ENCODE measurements at regions not wholly inside any gene's neighbourhood (a gene's known extent, or its start where the extent isn't known, plus 50 kb on each side); places are given as distances from the start of the nearest gene placed in this dataset.

DNA sequence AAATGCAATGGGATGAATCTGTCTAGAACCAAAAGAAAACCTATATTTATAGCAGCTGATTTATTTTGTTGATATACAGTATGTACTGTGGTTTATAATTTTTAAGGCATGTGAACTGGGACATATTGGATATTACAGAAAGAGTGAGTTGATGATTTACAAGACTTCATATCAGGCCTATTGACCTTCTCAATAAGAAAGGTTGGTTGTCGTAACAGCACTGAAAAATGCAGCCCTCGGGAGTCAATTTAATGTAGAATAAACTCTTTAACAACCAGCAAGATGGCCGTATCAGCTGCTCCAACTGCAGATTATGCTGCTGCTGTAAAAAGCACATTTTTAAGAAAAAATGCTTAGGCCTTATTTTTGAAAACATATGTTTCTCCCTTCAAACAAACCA, 407.3 kb downstream of the GXYLT1 start:
- no peak for DNase-seq

DNA sequence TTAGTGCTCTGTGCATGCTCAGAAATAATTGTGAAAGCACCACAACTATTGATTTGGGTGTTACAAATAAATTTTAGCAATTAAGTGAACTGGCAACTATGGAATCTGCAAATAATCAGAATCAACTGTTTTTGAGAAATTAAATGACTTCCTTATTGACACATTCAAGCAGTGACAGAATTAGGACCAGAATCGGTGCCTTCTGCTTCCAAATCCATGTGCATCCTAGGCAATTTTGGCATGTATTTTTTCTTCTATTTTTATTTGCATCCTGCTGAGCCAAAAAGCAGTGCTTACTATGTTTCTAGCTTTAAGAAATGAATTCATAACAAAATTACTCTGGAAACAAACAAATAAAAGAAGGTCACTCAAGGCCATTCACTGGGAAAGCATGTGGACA, 408.2 kb downstream of the GXYLT1 start:
- DNase-seq: no peak

DNA sequence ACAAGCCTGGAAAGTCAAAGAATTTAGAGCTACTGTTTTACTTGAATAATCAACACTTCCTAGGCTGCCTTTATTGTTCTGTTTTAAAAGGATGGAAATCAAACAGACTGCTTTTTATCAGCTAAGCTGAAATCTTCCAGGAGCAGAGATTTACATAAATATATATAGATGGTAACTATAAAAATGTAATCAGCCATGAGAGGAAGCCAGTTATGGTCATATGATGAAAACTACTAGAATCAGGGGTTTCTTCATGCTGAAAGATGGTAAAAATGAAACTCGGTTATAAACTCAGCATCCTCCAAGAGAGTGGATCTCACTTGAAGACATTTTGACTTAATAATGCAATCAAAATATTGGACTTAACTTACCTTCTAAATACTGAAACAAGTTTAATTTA, 413.0 kb downstream of the GXYLT1 start:
- DNase-seq: no peak

- DNase-seq: no peak
Observed at GRCh38 chr12:41731061-41731460, 413.6 kb downstream of the GXYLT1 start.

GRCh38 chr12:41724216-41724615, 420.5 kb downstream of the GXYLT1 start:
- DNase-seq: no peak

- no peak for DNase-seq
Observed at GRCh38 chr12:41719214-41719613, 425.5 kb downstream of the GXYLT1 start.

GRCh38 chr12:41715256-41715655, 429.4 kb downstream of the GXYLT1 start:
- DNase-seq: no peak

DNA sequence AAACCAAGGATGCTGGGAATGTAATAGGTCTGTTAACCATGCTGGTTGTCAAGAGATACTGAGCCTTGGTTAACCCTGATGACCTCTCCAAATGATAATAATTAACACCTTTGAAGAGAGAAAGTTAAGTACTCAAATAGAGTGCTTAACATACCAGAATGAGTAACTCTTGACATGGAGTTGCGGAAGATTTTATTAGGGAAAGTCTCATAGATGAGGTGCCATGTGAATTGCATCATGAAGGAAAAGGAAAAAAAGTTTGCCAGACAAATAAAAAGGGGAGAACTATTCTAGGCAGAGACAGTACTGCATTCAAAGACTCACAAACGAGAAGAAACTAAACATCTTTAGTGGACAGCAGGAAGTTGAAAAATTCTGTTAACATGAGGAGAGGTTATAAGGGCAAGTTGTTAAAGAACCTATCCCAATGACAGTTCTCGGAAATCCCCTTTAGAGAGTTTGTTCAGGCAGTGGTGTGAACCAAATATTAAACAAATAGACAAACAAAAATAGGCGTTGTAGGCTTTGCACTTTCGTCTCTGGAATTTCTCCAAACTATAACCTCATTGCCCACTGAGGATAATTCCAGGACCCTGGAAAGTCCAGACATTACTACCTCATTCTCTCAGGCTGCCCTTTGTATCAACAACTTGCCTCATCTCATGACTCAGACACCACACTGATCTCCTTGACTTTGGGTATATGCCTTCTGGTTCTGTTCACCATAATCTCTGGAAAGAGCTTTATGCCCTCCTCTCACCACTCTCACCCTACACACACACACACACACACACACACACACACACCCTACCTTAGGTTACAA, 435.0 kb downstream of the GXYLT1 start:
- no peak for DNase-seq

DNA sequence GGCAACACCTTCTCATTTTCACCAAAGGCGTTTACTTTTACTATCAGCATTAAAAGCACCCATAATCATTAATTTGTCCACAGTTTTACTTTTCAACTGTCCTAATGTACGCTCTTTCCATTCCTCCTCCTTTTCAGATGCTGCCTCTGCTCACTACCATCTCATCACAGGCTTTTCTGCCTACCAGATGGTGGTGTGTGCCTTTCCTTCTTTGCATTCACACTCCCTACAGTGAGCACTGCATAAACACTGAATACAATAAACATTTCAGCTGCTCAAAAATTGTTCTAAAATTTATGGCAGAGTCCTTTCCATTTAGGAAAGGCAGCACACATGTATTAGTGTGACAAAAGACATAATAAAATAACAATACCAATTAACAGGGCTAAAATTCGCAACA, 435.7 kb downstream of the GXYLT1 start:
- no peak for DNase-seq

DNA sequence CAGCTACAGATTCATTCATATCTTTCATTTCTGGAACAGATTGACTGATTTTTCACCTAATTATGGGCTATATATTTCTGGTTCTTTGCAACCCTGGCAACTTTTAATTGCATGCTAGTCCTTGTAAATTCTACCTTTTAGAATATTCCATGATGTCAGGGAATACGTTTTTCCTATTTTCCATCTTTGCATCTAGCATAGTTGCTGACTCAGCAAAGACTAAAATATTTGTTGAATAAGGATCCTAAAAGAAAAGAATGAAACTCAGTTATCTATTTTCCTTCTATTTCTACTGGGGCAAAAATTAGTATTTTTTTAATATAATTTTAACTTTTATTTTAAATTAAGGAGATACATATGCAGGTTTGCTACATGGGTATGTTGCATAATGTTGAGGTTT, 438.3 kb downstream of the GXYLT1 start:
- DNase-seq: no peak

GRCh38 chr12:41701943-41702601, 442.6 kb downstream of the GXYLT1 start:
- DNase-seq: no peak

DNA sequence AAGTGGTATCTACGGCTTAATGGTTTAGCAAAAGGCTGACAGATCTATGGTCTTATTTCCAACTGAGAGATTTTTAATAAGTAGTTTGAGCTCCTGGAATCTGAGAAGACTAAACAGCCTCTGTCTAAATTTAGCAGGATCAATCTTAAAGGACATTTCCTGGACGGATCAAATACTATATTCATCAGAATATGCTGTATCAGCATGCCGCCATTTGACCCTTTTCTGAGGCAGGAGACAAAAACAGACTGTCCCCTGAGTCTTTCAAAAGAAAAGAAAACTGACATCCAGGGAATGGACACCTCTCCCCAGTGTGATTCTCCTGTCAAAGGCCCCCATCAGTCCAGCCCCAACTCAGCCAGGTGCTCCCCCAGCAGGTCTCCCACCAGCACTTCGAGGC, 443.7 kb downstream of the GXYLT1 start:
- DNase-seq: no peak

- no peak for DNase-seq
Observed at GRCh38 chr12:41699658-41700057, 445.0 kb downstream of the GXYLT1 start.

DNA sequence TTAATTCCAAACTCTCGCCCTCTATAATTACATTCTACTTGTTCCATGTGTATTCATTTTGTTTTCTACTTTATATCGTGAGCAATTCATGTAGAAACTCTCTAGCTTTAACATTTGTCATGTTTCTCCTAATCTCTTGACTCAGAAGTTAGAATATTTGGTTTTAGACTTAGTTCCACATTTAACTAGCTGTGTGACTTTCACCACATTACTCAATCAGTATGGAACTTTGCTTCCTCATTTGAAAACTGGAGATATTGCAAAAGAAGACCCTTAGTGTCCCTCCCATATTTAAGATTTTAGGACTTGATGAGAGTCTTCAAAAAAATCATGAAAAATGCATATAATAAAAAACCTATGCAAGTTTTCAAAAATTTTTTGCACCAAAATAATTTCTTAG, 447.5 kb downstream of the GXYLT1 start:
- DNase-seq: no peak

DNA sequence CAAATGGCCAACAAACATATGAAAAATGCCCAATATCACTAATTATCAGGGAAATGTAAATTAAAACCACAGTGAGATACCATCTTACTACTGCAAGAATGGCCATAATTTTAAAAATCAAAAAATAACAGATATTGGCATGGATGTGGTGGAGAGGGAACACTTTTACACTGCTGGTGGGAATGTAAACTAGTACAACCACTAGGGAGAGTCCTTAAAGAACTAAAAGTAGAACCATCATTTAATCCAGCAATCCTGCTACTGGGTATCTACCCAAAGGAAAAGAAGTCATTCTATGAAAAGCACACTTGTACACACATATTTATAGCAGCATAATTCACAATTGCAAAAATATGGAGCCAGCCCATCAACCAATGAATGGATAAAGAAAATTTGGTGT, 459.7 kb downstream of the GXYLT1 start:
- no peak for DNase-seq

GRCh38 chr12:41683513-41684240, 461.0 kb downstream of the GXYLT1 start:
- DNase-seq: no peak

GRCh38 chr12:41683023-41683422, 461.7 kb downstream of the GXYLT1 start:
- no peak for DNase-seq

- DNase-seq: no peak
Observed at GRCh38 chr12:41681898-41682297, 462.8 kb downstream of the GXYLT1 start.

GRCh38 chr12:41680155-41680554, 464.5 kb downstream of the GXYLT1 start:
- no peak for DNase-seq

DNA sequence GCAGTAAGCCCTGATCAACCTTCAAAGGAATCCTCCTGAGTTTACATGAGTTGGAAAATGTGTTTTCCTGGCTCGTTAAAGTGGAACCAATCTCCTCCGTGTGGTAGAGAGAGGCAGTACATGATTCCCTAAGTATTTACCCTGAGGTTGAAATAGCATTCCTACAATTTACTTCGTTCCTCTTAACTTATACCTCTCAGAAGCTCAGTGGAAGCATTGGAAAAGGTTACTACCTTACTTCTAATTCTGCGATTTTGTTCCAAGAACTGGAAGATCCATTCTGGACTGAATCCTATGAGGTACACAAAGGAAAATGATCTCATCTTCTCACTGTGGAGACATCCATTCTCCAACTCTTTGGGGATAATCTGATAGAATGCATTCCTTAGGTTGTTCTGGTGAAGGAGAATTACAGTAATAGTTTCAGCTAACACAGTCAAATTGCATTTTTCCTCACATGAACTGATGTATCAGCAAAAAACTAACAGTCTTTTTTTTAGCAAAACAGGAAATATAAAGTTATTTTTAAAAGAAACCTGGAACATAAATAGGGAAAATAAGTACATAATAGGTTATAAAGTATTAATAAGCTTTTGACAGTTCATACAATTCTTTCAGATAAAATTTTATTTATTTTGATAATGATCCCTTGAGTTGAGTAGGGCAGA, 475.6 kb downstream of the PDZRN4 start:
- no peak for DNase-seq

- DNase-seq: no peak
Observed at GRCh38 chr12:41661141-41661765, 473.1 kb downstream of the PDZRN4 start.

DNA sequence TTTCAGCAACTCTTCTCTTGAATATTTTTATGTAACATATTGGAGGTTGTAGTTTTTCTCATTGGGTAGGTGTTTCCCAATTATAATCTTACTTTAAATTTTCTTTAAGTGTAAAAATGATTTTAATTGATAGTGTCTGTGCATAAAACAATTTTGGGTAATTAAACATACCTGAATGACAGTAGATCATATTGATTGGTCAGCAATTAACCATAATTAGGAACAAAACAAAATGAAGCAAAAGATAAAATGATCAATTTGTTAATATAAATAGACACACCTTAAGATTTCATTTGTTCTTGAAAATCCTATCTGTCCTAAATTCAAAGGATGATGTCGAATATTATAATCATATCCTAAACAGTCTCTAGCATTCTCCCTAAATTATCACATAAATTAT, 468.3 kb downstream of the PDZRN4 start:
- DNase-seq: no peak

Measured in NCI-H2081 treated with DMSO at 0.1 percent for 48 hours (cell line).